ENCODE measurements at regions not wholly inside any gene's neighbourhood (a gene's known extent, or its start where the extent isn't known, plus 50 kb on each side); places are given as distances from the start of the nearest gene placed in this dataset.
A peak's percentile ranks its signal among the peaks of the same experiment; 100 is the strongest.

GRCh38 chr21:43339668-43340067 lies 87.3 kb downstream of the SIK1 start:
- H3K9me3 ChIP-seq (ENCODE audit: insufficient read depth, low read depth, low read length), result no peaks in the 10 kb centered on the region
- peaks cover 4% of the 10 kb centered on the region; the same call in 1 of the 2 replicates for H3K4me1 ChIP-seq (ENCODE audit: insufficient read depth, low read length)
- H3K36me3 ChIP-seq (ENCODE audit: insufficient read depth, low read length), result no peaks in the 10 kb centered on the region
- no peak overlapping the region for H3K4me3 ChIP-seq (ENCODE audit: low read length)
- WGBS, result 91% methylated on average over 16 of the region's 16 CpGs
- H3K9ac ChIP-seq (ENCODE audit: low read depth, low read length), result no peak overlapping the region
- H3K27me3 ChIP-seq (ENCODE audit: insufficient read depth, low read length), result no peaks in the 10 kb centered on the region
- no peak overlapping the region for H3K27ac ChIP-seq (ENCODE audit: low read depth, low read length)

DNA sequence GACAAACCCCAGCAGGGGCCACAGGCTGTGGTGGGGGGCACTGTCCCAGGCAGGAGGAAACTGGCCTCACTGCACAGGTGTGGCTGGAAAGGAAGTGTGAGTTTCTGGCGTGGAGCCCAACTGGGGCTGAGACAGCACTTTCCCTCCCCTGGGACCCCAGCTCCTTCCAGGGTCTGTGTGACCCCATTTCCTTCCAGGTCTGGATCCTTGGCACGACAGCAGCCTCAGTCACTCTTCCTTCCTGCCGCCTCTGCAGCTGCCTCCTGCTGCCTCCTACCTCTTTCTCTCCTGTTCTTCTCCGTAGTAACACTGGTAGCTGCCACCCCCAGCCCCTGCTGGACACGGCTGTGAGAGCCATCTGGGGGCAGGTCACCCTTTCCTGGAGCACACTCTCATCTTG lies 88.0 kb downstream of the SIK1 start:
- no peaks in the 10 kb centered on the region for H3K36me3 ChIP-seq (ENCODE audit: insufficient read depth, low read length)
- H3K27ac ChIP-seq (ENCODE audit: low read depth, low read length), result no peak overlapping the region
- no peaks in the 10 kb centered on the region for H3K9me3 ChIP-seq (ENCODE audit: insufficient read depth, low read depth, low read length)
- WGBS, result 85% methylated on average over 5 of the region's 5 CpGs
- H3K9ac ChIP-seq (ENCODE audit: low read depth, low read length), result no peak overlapping the region
- peaks cover 5% of the 10 kb centered on the region for H3K4me1 ChIP-seq (ENCODE audit: insufficient read depth, low read length)
- H3K27me3 ChIP-seq (ENCODE audit: insufficient read depth, low read length), result no peaks in the 10 kb centered on the region
- no peak overlapping the region for H3K4me3 ChIP-seq (ENCODE audit: low read length)

- H3K9ac ChIP-seq (ENCODE audit: low read depth, low read length), result no peak overlapping the region
- H3K27me3 ChIP-seq (ENCODE audit: insufficient read depth, low read length), result no peaks in the 10 kb centered on the region
- H3K36me3 ChIP-seq (ENCODE audit: insufficient read depth, low read length), result no peaks in the 10 kb centered on the region
- H3K4me3 ChIP-seq (ENCODE audit: low read length), result no peak overlapping the region
- no peaks in the 10 kb centered on the region for H3K9me3 ChIP-seq (ENCODE audit: insufficient read depth, low read depth, low read length)
- peaks cover 13% of the 10 kb centered on the region for H3K4me1 ChIP-seq (ENCODE audit: insufficient read depth, low read length)
- 89% methylated on average over 18 of the region's 18 CpGs for WGBS
- H3K27ac ChIP-seq (ENCODE audit: low read depth, low read length), result no peak overlapping the region
Measured at GRCh38 chr21:43337901-43338655, 88.9 kb downstream of the SIK1 start.

GRCh38 chr21:43335119-43335518 lies 91.8 kb downstream of the SIK1 start:
- Histone ChIP-seq H3K4me1 (ENCODE audit: insufficient read depth, low read length) (peaks cover 14% of the 10 kb centered on the region), H3K9me3 (ENCODE audit: insufficient read depth, low read depth, low read length) (no peaks in the 10 kb centered on the region), H3K27me3 (ENCODE audit: insufficient read depth, low read length) (no peaks in the 10 kb centered on the region), H3K4me3 (ENCODE audit: low read length) (no peak overlapping the region), H3K36me3 (ENCODE audit: insufficient read depth, low read length) (no peaks in the 10 kb centered on the region), H3K9ac (ENCODE audit: low read depth, low read length) (no peak overlapping the region), H3K27ac (ENCODE audit: low read depth, low read length) (no peak overlapping the region)
- WGBS, result 94% methylated on average over 10 of the region's 10 CpGs

DNA sequence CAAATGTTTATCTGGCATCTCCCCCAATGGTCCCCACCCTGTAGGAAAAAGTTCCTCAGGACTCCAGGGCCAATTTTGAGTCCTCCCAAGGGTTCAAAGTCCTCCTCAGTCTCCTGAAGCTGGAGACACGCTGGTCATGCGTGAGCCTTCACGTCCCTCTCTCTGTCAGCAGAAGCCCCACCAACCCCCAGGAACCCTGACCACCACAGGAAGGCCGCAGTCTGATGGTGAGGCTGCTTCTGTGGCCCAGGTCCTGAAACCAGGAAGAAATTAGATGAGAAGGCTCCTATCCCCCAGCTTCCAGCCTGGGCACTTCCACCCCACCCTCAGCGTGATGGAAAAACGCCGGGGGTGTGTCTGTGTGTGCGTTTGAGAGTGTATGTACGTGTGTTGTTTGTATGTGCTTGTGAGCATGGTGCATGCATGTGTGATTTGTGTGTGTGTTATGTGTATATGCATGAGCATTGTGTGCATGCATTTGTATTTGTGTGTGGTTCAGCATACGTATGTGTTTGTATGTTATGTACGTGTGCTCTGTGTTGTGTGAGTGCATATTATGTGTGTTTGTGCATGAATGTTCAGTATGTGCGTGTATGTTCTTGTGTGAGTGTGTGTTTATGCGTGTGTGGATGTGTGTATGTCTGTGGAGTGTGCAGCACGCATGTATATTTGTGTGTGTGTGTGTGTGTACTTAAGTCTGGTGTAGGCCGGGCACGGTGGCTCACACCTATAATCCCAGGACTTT lies 92.5 kb downstream of the SIK1 start:
- Histone ChIP-seq H3K4me1 (ENCODE audit: insufficient read depth, low read length) (peaks cover 14% of the 10 kb centered on the region), H3K27me3 (ENCODE audit: insufficient read depth, low read length) (no peaks in the 10 kb centered on the region), H3K27ac (ENCODE audit: low read depth, low read length) (no peak overlapping the region), H3K36me3 (ENCODE audit: insufficient read depth, low read length) (no peaks in the 10 kb centered on the region), H3K9me3 (ENCODE audit: insufficient read depth, low read depth, low read length) (no peaks in the 10 kb centered on the region), H3K9ac (ENCODE audit: low read depth, low read length) (no peak overlapping the region), H3K4me3 (ENCODE audit: low read length) (no peak overlapping the region)
- 87% methylated on average over 16 of the region's 16 CpGs for WGBS

GRCh38 chr21:43333298-43334062 lies 93.5 kb downstream of the SIK1 start:
- WGBS, result 41% methylated on average over 35 of the region's 35 CpGs
- Histone ChIP-seq H3K9me3 (ENCODE audit: insufficient read depth, low read depth, low read length) (no peaks in the 10 kb centered on the region), H3K36me3 (ENCODE audit: insufficient read depth, low read length) (no peaks in the 10 kb centered on the region), H3K4me1 (ENCODE audit: insufficient read depth, low read length) (peaks cover 14% of the 10 kb centered on the region), H3K9ac (ENCODE audit: low read depth, low read length) (peak overlapping the region; percentile 58; the same call in 1 of the 2 replicates), H3K27me3 (ENCODE audit: insufficient read depth, low read length) (no peaks in the 10 kb centered on the region), H3K27ac (ENCODE audit: low read depth, low read length) (peak overlapping the region; percentile 83), H3K4me3 (ENCODE audit: low read length) (peak overlapping the region; percentile 4; the same call in 1 of the 2 replicates)

- WGBS, result 45% methylated on average over 16 of the region's 16 CpGs
- Histone ChIP-seq H3K27ac (ENCODE audit: low read depth, low read length) (peak overlapping the region; percentile 83), H3K27me3 (ENCODE audit: insufficient read depth, low read length) (no peaks in the 10 kb centered on the region), H3K9ac (ENCODE audit: low read depth, low read length) (peak overlapping the region; percentile 58; the same call in 1 of the 2 replicates), H3K9me3 (ENCODE audit: insufficient read depth, low read depth, low read length) (no peaks in the 10 kb centered on the region), H3K4me1 (ENCODE audit: insufficient read depth, low read length) (peaks cover 14% of the 10 kb centered on the region), H3K36me3 (ENCODE audit: insufficient read depth, low read length) (no peaks in the 10 kb centered on the region), H3K4me3 (ENCODE audit: low read length) (peak overlapping the region; percentile 4; the same call in 1 of the 2 replicates)
Measured at GRCh38 chr21:43332861-43333297, 94.1 kb downstream of the SIK1 start.

GRCh38 chr21:43331962-43332828 lies 94.7 kb downstream of the SIK1 start:
- H3K9ac ChIP-seq (ENCODE audit: low read depth, low read length), result no peak overlapping the region; the same call in 1 of the 2 replicates
- 89% methylated on average over 22 of the region's 22 CpGs for WGBS
- H3K4me1 ChIP-seq (ENCODE audit: insufficient read depth, low read length), result peaks cover 14% of the 10 kb centered on the region
- no peaks in the 10 kb centered on the region for H3K27me3 ChIP-seq (ENCODE audit: insufficient read depth, low read length)
- H3K36me3 ChIP-seq (ENCODE audit: insufficient read depth, low read length), result no peaks in the 10 kb centered on the region
- H3K27ac ChIP-seq (ENCODE audit: low read depth, low read length), result peak overlapping the region; percentile 83
- H3K9me3 ChIP-seq (ENCODE audit: insufficient read depth, low read depth, low read length), result no peaks in the 10 kb centered on the region
- no peak overlapping the region for H3K4me3 ChIP-seq (ENCODE audit: low read length)

GRCh38 chr21:43331111-43331961 lies 95.6 kb downstream of the SIK1 start:
- Histone ChIP-seq H3K9ac (ENCODE audit: low read depth, low read length) (no peak overlapping the region), H3K9me3 (ENCODE audit: insufficient read depth, low read depth, low read length) (no peaks in the 10 kb centered on the region), H3K27ac (ENCODE audit: low read depth, low read length) (no peak overlapping the region), H3K4me3 (ENCODE audit: low read length) (no peak overlapping the region), H3K27me3 (ENCODE audit: insufficient read depth, low read length) (no peaks in the 10 kb centered on the region), H3K4me1 (ENCODE audit: insufficient read depth, low read length) (peaks cover 14% of the 10 kb centered on the region), H3K36me3 (ENCODE audit: insufficient read depth, low read length) (no peaks in the 10 kb centered on the region)
- WGBS, result 85% methylated on average over 26 of the region's 26 CpGs
